Lung (tissue), 11 donors: ENCODE measurements at regions not wholly inside any gene's neighbourhood (a gene's known extent, or its start where the extent isn't known, plus 50 kb on each side); places are given as distances from the start of the nearest gene placed in this dataset.
A peak's percentile ranks its signal among the peaks of the same experiment; 100 is the strongest.

Experiments
- ATAC-seq: fragments of 200-7000 bp; cut with Tn5 transposase; one replicate; pipeline ENCODE4 v1.9.1; 2020; ENCODE audit warnings: moderate number of reproducible peaks; ENCODE audit not compliant: insufficient read depth, low FRiP score
- DNase-seq, 3 donors: peaks; one replicate each; pipeline ENCODE4 v3.0.0-alpha.2; 2013 to 2017
- H3K27ac ChIP-seq, 2 donors: one replicate each; pipeline ENCODE4 v1.5.1; 2013; ENCODE audit warnings: mild to moderate bottlenecking in 2 of 2, moderate library complexity in 2 of 2, control low read depth in 1 of 2, inconsistent platforms in 1 of 2, low read depth in 1 of 2, low read length in 1 of 2
- H3K27me3 ChIP-seq, 3 donors: one replicate each; pipeline ENCODE4 v1.5.1; 2013; ENCODE audit warnings: low read length in 2 of 3; ENCODE audit not compliant: control insufficient read depth in 3 of 3, insufficient read depth in 3 of 3
- H3K36me3 ChIP-seq, 4 donors: one replicate each; pipeline ENCODE4 v1.5.1; 2013; ENCODE audit warnings: low read length in 4 of 4, mild to moderate bottlenecking in 1 of 4, moderate library complexity in 1 of 4; ENCODE audit not compliant: control insufficient read depth in 4 of 4, insufficient read depth in 4 of 4
- H3K4me1 ChIP-seq, 5 donors: one replicate each; pipeline ENCODE4 v1.5.1; 2013; ENCODE audit warnings: low read length in 5 of 5, mild to moderate bottlenecking in 2 of 5, moderate library complexity in 1 of 5; ENCODE audit not compliant: control insufficient read depth in 5 of 5, insufficient read depth in 5 of 5
- H3K4me3 ChIP-seq: one replicate; pipeline ENCODE4 v1.5.1; 2013; ENCODE audit warnings: mild to moderate bottlenecking, control low read depth, moderate library complexity
- H3K9ac ChIP-seq, 2 donors: one replicate each; pipeline ENCODE4 v1.5.1; 2013; ENCODE audit warnings: low read length in 2 of 2, control low read depth in 1 of 2; ENCODE audit not compliant: insufficient read depth in 1 of 2
- H3K9me3 ChIP-seq, 4 donors: one replicate each; pipeline ENCODE4 v1.5.1; 2013; ENCODE audit warnings: low read length in 3 of 4, mild to moderate bottlenecking in 1 of 4, moderate library complexity in 1 of 4; ENCODE audit not compliant: control insufficient read depth in 4 of 4, insufficient read depth in 3 of 4
- CTCF ChIP-seq: IDR thresholded peaks from 2 replicates; pipeline ENCODE4 v1.5.1; 2012; ENCODE audit warnings: mild to moderate bottlenecking; ENCODE audit errors: control extremely low read depth, extremely low read depth
- WGBS, 2 donors: extraction: QIAGEN DNeasy Blood & Tissue Kit; methylation state at CpG; one replicate each; pipeline ENCODE4 v1.1.7; 2013; 5-methylcytosine and 5-hydroxymethylcytosine counted together
- donor health status: control.
- donor health status: control.
- donor health status: Bipolar disorder and iron deficiency.
- donor health status: healthy.
- donor health status: DM: yes; HTN: yes; CAD: no.

- TF ChIP-seq CTCF: no peak
- H3K4me1 ChIP-seq: peaks cover 0 to 14% (median 6%) of the 10 kb centered on the region in 5 donors
- H3K27ac ChIP-seq: no peak overlapping the region
- 76 to 88% methylated on average over 2 of the region's 2 CpGs for WGBS, 2 donors
- no peaks in the 10 kb centered on the region for H3K9me3 ChIP-seq
- peak in 1 of 3 donors; percentile 25 for DNase-seq
- no peaks in the 10 kb centered on the region for H3K36me3 ChIP-seq
- H3K27me3 ChIP-seq: no peaks in the 10 kb centered on the region
- no peak overlapping the region for H3K4me3 ChIP-seq
- no peak overlapping the region for H3K9ac ChIP-seq
- peak; percentile 55 for ATAC-seq
These were observed 142.5 kb downstream of the TMX1 start for GRCh38 chr14:51382506-51382905.

GRCh38 chr14:51386411-51386810 lies 146.4 kb downstream of the TMX1 start:
- DNase-seq (no peak), ATAC-seq (no peak)
- Histone ChIP-seq H3K27me3 (no peaks in the 10 kb centered on the region), H3K27ac (no peak overlapping the region), H3K4me3 (no peak overlapping the region), H3K9me3 (no peaks in the 10 kb centered on the region), H3K36me3 (no peaks in the 10 kb centered on the region), H3K4me1 (peaks cover 0 to 23% (median 6%) of the 10 kb centered on the region in 5 donors), H3K9ac (peak overlapping the region in 1 of 2 donors; percentile 7)
- TF ChIP-seq CTCF: no peak

GRCh38 chr14:51386983-51387735 lies 147.1 kb downstream of the TMX1 start:
- Histone ChIP-seq H3K4me3 (no peak overlapping the region), H3K9me3 (no peaks in the 10 kb centered on the region), H3K27ac (no peak overlapping the region), H3K27me3 (no peaks in the 10 kb centered on the region), H3K9ac (peak overlapping the region in 1 of 2 donors; percentile 7), H3K36me3 (no peaks in the 10 kb centered on the region), H3K4me1 (peaks cover 0 to 23% (median 6%) of the 10 kb centered on the region in 5 donors)
- no peak for ATAC-seq
- WGBS, 2 donors: 38 to 61% methylated on average over 3 of the region's 3 CpGs
- TF ChIP-seq CTCF: no peak
- peak in 1 of 3 donors; percentile 50 for DNase-seq

- no peaks in the 10 kb centered on the region for H3K9me3 ChIP-seq
- H3K4me1 ChIP-seq: peaks cover 8 to 50% (median 13%) of the 10 kb centered on the region in 5 donors
- 65 to 85% methylated on average over 1 of the region's 1 CpG for WGBS, 2 donors
- no peak for TF ChIP-seq CTCF
- H3K27ac ChIP-seq: no peak overlapping the region
- H3K27me3 ChIP-seq: no peaks in the 10 kb centered on the region
- peak in 2 of 3 donors; percentile 55 to 64 for DNase-seq
- no peak for ATAC-seq
- no peak overlapping the region for H3K4me3 ChIP-seq
- no peak overlapping the region for H3K9ac ChIP-seq
- H3K36me3 ChIP-seq: no peaks in the 10 kb centered on the region
These were observed 152.4 kb downstream of the TMX1 start for GRCh38 chr14:51392416-51392815.
